NCI-H146 treated with DMSO at 0.1 percent for 48 hours (cell line): ENCODE measurements at regions not wholly inside any gene's neighbourhood (a gene's known extent, or its start where the extent isn't known, plus 50 kb on each side); places are given as distances from the start of the nearest gene placed in this dataset.

Experiments
- DNase-seq: peaks from one replicate; lab custom pipeline; 2025; ENCODE audit not compliant: unreplicated experiment; lab: John Stamatoyannopoulos, UW

GRCh38 chr7:84549409-84549808, 354.8 kb upstream of the SEMA3A start:
- no peak for DNase-seq

GRCh38 chr7:84548366-84549365, 354.1 kb upstream of the SEMA3A start:
- DNase-seq, result no peak

GRCh38 chr7:84547331-84547730, 352.7 kb upstream of the SEMA3A start:
- no peak for DNase-seq

GRCh38 chr7:84546403-84546802, 351.8 kb upstream of the SEMA3A start:
- DNase-seq, result no peak

- DNase-seq, result no peak
Measured at GRCh38 chr7:84538268-84538667, 343.7 kb upstream of the SEMA3A start.

- no peak for DNase-seq
Measured at GRCh38 chr7:84536271-84536870, 341.8 kb upstream of the SEMA3A start.

- no peak for DNase-seq
Measured at GRCh38 chr7:84535580-84536270, 341.1 kb upstream of the SEMA3A start.

GRCh38 chr7:84533182-84533581, 338.6 kb upstream of the SEMA3A start:
- no peak for DNase-seq

- no peak for DNase-seq
Measured at GRCh38 chr7:84532196-84532595, 337.6 kb upstream of the SEMA3A start.

- DNase-seq, result no peak
Measured at GRCh38 chr7:84529480-84530205, 335.1 kb upstream of the SEMA3A start.

- DNase-seq, result no peak
Measured at GRCh38 chr7:84528756-84529479, 334.3 kb upstream of the SEMA3A start.

GRCh38 chr7:84524714-84525694, 330.4 kb upstream of the SEMA3A start:
- no peak for DNase-seq

- DNase-seq, result no peak
Measured at GRCh38 chr7:84513061-84513460, 318.5 kb upstream of the SEMA3A start.

- DNase-seq, result no peak
Measured at GRCh38 chr7:84512055-84512454, 317.5 kb upstream of the SEMA3A start.

- DNase-seq, result no peak
Measured at GRCh38 chr7:84510505-84510904, 315.9 kb upstream of the SEMA3A start.

- no peak for DNase-seq
Measured at GRCh38 chr7:84509522-84509921, 314.9 kb upstream of the SEMA3A start.

GRCh38 chr7:84508606-84509005, 314.0 kb upstream of the SEMA3A start:
- no peak for DNase-seq

GRCh38 chr7:84507529-84507928, 312.9 kb upstream of the SEMA3A start:
- DNase-seq, result no peak

GRCh38 chr7:84506151-84506550, 311.6 kb upstream of the SEMA3A start:
- DNase-seq, result no peak
